ENCODE measurements at regions not wholly inside any gene's neighbourhood (a gene's known extent, or its start where the extent isn't known, plus 50 kb on each side); places are given as distances from the start of the nearest gene placed in this dataset.

DNA sequence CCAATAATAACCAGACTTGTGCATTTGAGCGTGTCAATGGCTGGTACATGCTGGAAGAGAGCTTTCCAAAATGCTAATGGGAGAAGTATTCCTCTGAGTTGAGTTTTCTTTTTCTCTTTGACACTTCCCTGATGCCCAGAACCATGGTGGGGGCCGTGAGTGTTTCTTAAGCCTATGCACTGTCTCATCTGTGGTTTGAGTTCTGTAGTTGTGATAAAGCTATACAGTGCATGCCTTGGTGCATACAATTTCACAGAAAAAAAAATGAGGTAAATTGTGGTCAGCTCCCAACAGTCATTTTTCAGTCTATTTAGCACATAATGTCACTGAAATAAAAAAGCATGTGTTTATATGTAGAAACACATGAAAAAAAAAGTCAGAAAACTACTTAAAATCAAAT lies 204.8 kb downstream of the HDGFL1 start:
- TF ChIP-seq EZH2 (IDR thresholded peaks at IDR 0.05; ENCODE audit: borderline replicate concordance, low read depth, low read length, severe bottlenecking): no peak
- TF ChIP-seq, protein P1, sequence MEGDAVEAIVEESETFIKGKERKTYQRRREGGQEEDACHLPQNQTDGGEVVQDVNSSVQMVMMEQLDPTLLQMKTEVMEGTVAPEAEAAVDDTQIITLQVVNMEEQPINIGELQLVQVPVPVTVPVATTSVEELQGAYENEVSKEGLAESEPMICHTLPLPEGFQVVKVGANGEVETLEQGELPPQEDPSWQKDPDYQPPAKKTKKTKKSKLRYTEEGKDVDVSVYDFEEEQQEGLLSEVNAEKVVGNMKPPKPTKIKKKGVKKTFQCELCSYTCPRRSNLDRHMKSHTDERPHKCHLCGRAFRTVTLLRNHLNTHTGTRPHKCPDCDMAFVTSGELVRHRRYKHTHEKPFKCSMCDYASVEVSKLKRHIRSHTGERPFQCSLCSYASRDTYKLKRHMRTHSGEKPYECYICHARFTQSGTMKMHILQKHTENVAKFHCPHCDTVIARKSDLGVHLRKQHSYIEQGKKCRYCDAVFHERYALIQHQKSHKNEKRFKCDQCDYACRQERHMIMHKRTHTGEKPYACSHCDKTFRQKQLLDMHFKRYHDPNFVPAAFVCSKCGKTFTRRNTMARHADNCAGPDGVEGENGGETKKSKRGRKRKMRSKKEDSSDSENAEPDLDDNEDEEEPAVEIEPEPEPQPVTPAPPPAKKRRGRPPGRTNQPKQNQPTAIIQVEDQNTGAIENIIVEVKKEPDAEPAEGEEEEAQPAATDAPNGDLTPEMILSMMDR (IDR thresholded peaks at IDR 0.05; ENCODE audit: borderline replicate concordance, extremely low read depth, low read length, poor library complexity, severe bottlenecking): no peak

Measured in DND-41 (cell line).